ENCODE measurements at regions not wholly inside any gene's neighbourhood (a gene's known extent, or its start where the extent isn't known, plus 50 kb on each side); places are given as distances from the start of the nearest gene placed in this dataset.

DNA sequence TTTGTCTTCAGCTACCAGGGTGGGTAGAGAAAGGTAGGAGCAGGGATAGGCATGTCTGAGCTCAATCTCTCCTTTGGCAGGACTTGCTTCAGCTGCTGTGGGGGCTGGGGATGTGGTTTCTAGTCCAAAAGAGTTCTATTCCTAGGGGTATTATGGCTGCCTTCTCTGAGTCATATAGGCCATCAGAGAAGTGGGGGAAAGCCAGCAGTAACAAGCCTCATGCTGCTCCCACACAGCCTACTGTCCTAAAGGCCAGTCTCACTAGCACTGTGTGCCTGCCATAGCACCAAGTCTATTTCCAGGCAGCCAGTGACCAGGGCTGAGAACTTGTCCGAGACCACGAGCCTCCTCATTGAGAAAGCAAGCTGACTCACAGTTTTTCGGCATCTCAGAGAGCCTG, 270.6 kb downstream of the DCAF12L2 start:
- no peak for DNase-seq
- TF ChIP-seq, protein P1, sequence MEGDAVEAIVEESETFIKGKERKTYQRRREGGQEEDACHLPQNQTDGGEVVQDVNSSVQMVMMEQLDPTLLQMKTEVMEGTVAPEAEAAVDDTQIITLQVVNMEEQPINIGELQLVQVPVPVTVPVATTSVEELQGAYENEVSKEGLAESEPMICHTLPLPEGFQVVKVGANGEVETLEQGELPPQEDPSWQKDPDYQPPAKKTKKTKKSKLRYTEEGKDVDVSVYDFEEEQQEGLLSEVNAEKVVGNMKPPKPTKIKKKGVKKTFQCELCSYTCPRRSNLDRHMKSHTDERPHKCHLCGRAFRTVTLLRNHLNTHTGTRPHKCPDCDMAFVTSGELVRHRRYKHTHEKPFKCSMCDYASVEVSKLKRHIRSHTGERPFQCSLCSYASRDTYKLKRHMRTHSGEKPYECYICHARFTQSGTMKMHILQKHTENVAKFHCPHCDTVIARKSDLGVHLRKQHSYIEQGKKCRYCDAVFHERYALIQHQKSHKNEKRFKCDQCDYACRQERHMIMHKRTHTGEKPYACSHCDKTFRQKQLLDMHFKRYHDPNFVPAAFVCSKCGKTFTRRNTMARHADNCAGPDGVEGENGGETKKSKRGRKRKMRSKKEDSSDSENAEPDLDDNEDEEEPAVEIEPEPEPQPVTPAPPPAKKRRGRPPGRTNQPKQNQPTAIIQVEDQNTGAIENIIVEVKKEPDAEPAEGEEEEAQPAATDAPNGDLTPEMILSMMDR (IDR thresholded peaks at IDR 0.05) = no peak
- TF ChIP-seq POLR2AphosphoS5 (IDR thresholded peaks at IDR 0.05) = no peak
- TF ChIP-seq EP300 (IDR thresholded peaks at IDR 0.05) = no peak
- no peak for TF ChIP-seq POLR2A (IDR thresholded peaks at IDR 0.05)
- Histone ChIP-seq H3K9me3 (peaks cover 0 to 6% (median 0%) of the 10 kb centered on the region in 4 donors), H3K4me3 (no peak overlapping the region), H3K4me1 (no peaks in the 10 kb centered on the region), H3K27ac (no peak overlapping the region), H3K27me3 (no peaks in the 10 kb centered on the region), H3K36me3 (no peaks in the 10 kb centered on the region)
- intact Hi-C loops (cut with DNase I; ENCODE audit: low total_unique reads) = no loop called here
- 60 to 90% (median 78%) methylated on average over 1 to 3 of the region's 3 CpGs for whole genome bisulfite sequencing, 5 donors

DNA sequence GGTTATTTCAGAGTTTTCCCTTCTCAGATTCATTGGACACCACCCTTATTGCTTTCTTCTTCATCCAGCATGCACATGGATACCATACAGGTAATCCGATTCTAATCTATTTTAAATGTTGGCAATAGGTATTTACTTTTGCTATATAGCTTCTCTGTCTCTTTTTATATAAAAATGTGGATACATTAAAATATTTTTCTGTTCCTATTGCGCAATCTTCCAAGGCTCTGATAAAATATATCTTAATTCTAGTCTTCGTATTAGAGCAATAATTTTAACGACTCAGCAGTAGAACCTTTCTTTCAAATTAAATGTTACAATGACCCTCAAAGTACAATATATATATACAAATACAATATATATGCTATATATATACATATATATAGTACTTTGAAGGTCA, 239.8 kb downstream of the DCAF12L2 start:
- Histone ChIP-seq H3K36me3 (no peaks in the 10 kb centered on the region), H3K4me3 (no peak overlapping the region), H3K9me3 (no peaks in the 10 kb centered on the region), H3K27me3 (no peaks in the 10 kb centered on the region), H3K4me1 (no peaks in the 10 kb centered on the region), H3K27ac (no peak overlapping the region)
- 89 to 96% (median 91%) methylated on average over 4 of the region's 4 CpGs for WGBS, 5 donors
- intact Hi-C loops (cut with DNase I; ENCODE audit: low total_unique reads) = no loop called here
- TF ChIP-seq, protein P1 (IDR thresholded peaks at IDR 0.05) = no peak
- TF ChIP-seq POLR2A (IDR thresholded peaks at IDR 0.05) (no peak), POLR2AphosphoS5 (IDR thresholded peaks at IDR 0.05) (no peak), EP300 (IDR thresholded peaks at IDR 0.05) (no peak)
- no peak for DNase-seq

DNA sequence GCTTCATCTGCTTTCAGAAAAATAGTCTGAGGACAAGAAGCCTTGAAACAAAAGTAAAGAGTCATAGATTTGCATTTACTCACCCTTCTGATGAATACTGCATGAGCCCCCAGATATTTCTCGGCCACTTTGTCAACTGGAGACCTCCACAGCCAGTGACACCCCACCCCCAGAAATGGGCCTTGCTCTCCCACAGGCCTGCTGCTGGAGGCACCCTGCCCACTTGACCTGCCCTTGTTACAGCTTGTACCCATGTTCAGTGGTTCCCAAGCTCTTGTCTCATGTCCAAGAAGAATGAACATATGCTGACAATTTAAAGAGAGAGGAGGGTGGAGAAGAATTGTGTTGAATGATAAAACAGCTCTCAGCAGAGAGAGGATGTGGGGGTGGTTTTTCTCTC, 225.1 kb downstream of the DCAF12L2 start:
- no peak for DNase-seq
- WGBS, 5 donors = 41 to 90% (median 67%) methylated on average over 1 of the region's 1 CpG
- TF ChIP-seq POLR2A (IDR thresholded peaks at IDR 0.05) (no peak), POLR2AphosphoS5 (IDR thresholded peaks at IDR 0.05) (no peak), EP300 (IDR thresholded peaks at IDR 0.05) (no peak)
- TF ChIP-seq, protein P1 (IDR thresholded peaks at IDR 0.05) = no peak
- Histone ChIP-seq H3K9me3 (peaks cover 0 to 26% (median 5%) of the 10 kb centered on the region in 4 donors), H3K4me3 (no peak overlapping the region), H3K27ac (no peak overlapping the region), H3K36me3 (no peaks in the 10 kb centered on the region), H3K27me3 (no peaks in the 10 kb centered on the region), H3K4me1 (no peaks in the 10 kb centered on the region)
- intact Hi-C loops (cut with DNase I; ENCODE audit: low total_unique reads) = no loop called here

DNA sequence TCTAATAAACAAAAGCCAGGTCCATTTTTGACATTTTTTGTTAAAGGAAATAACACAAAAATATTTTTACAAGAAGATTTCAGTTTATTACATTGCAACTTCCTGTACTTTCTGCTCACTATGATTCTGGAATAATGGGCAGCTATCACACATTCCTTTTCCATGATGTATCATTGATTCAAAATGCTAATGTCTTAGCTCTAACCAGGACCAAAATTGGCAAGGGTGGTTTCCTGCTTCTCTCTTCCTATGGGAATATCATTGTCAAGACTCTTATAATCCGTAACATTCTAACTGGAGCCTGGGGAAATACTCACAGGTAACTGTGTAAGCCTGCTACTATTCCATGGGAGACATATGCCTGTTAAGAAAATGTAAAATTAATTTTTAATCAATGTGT, 218.6 kb downstream of the DCAF12L2 start:
- Histone ChIP-seq H3K27me3 (no peaks in the 10 kb centered on the region), H3K4me3 (no peak overlapping the region), H3K4me1 (no peaks in the 10 kb centered on the region), H3K27ac (no peak overlapping the region), H3K36me3 (no peaks in the 10 kb centered on the region), H3K9me3 (no peaks in the 10 kb centered on the region)
- TF ChIP-seq POLR2AphosphoS5 (IDR thresholded peaks at IDR 0.05) = no peak
- TF ChIP-seq, protein P1 (IDR thresholded peaks at IDR 0.05) = no peak
- no peak for TF ChIP-seq EP300 (IDR thresholded peaks at IDR 0.05)
- no peak for TF ChIP-seq POLR2A (IDR thresholded peaks at IDR 0.05)
- DNase-seq = no peak
- 43 to 89% (median 78%) methylated on average over 1 of the region's 1 CpG for WGBS, 5 donors
- intact Hi-C loops (cut with DNase I; ENCODE audit: low total_unique reads) = no loop called here
